ENCODE measurements at regions not wholly inside any gene's neighbourhood (a gene's known extent, or its start where the extent isn't known, plus 50 kb on each side); places are given as distances from the start of the nearest gene placed in this dataset.
"Not testable (repeated sequence)": the region's sequence is repeated elsewhere in the genome, so short reads cannot be mapped to it uniquely, and the experiment has no call there.

GRCh38 chr13:34349091-34349722 lies 531.3 kb downstream of the RFC3 start:
- DNase-seq (ENCODE audit: extremely low read depth in 1 of 2, low read depth in 1 of 2) = no peak

GRCh38 chr13:34350671-34351070 lies 532.7 kb downstream of the RFC3 start:
- DNase-seq (ENCODE audit: extremely low read depth in 1 of 2, low read depth in 1 of 2) = no peak

DNA sequence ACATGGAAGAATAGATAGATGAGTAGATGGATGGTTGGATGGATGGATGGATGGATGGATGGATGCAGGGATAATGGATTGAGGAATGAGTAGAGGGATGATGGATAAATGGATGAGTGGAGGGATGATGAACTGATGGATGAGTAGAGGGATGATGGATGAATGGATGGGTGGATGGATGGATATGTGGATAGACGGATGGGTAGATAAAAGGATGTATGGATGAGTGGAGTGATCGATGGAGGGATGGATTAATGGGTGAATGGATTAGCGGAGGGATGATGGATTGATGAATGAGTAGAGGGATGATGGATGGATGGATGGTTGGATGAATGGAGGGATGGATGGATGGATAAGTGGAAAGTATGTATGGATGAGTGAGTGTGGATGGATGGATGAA lies 533.2 kb downstream of the RFC3 start:
- no peak for DNase-seq (ENCODE audit: extremely low read depth in 1 of 2, low read depth in 1 of 2)

DNA sequence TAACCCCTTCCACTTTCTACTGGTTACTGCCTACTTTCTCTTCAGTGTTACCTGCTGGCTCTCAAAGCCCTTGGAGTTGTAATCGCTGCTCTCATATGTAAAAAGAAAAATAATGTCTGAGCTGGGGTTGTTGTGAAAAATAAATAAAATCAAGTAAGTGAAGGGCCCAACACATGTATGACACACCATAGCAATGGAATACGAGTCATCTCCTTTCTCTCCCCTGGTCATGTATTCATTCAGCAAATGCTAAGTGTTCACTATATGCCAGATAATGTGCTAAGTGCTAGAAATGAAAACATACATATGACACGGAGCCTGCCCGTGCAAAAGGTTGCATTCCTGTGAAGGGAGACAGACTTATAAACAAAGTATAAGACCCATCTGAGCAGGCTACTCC lies 535.0 kb downstream of the RFC3 start:
- DNase-seq (ENCODE audit: extremely low read depth in 1 of 2, low read depth in 1 of 2) = no peak

DNA sequence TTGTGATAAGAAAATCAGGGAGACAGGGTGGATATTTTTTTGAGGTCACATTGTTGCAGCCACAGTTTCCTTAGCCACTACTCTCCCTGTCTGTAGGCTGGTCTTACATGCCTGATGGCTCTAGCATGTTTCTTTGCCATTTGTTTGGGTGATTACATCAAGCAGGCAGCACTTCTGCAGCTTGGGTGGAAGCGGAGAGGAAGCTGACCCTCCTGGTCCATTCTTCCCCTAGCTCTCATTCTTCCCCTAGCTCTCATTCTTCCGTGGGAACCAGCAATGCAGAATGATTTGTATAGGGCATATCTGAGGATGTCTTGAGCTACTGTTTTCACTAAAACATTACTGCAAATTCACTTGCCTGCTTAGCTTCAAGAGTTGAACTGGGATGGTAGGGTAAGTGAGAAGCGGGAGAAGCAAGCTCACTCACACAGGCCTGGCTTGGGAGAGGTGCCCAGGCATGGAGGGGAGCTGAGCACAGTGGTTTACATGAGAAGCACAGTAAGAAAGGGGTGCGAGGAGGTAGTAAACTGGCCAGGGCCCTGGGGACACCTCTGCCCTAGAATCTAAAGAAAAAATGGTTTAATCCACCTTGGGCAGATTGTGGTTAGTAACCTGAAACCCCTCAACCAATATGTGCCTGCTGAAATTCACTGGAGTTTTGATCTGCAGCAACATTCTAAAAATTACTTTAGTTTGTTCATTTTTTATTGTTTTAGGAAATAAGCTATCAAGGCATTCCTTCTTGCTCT lies 538.9 kb downstream of the RFC3 start:
- DNase-seq (ENCODE audit: extremely low read depth in 1 of 2, low read depth in 1 of 2) = no peak

- no peak for DNase-seq (ENCODE audit: extremely low read depth in 1 of 2, low read depth in 1 of 2)
Measured at GRCh38 chr13:34357435-34358232, 539.7 kb downstream of the RFC3 start.

GRCh38 chr13:34358811-34359513 lies 541.0 kb downstream of the RFC3 start:
- DNase-seq (ENCODE audit: extremely low read depth in 1 of 2, low read depth in 1 of 2) = no peak

GRCh38 chr13:34360702-34361101 lies 542.8 kb downstream of the RFC3 start:
- no peak for DNase-seq (ENCODE audit: extremely low read depth in 1 of 2, low read depth in 1 of 2)

- no peak for DNase-seq (ENCODE audit: extremely low read depth in 1 of 2, low read depth in 1 of 2)
Measured at GRCh38 chr13:34361560-34361959, 543.6 kb downstream of the RFC3 start.

DNA sequence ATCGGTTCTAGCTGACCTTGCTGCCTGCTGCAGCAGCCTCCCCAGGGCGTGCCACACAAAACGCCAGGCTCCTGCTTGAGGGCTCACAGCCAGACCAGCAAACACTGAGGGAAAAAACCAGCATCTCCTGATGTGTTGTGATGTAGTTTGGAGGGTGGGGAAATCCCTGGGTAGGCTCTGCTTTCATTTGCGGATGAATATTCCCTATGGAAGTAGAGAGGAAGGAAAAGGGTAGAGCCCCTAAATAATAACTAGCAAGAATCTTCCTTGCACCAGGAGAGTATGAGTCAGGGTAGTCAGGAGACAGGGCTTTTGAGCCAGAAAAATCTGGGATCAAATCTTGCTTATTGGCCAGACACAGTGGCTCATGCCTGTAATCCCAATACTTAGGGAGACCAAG lies 545.3 kb downstream of the RFC3 start:
- no peak for DNase-seq (ENCODE audit: extremely low read depth in 1 of 2, low read depth in 1 of 2)

DNA sequence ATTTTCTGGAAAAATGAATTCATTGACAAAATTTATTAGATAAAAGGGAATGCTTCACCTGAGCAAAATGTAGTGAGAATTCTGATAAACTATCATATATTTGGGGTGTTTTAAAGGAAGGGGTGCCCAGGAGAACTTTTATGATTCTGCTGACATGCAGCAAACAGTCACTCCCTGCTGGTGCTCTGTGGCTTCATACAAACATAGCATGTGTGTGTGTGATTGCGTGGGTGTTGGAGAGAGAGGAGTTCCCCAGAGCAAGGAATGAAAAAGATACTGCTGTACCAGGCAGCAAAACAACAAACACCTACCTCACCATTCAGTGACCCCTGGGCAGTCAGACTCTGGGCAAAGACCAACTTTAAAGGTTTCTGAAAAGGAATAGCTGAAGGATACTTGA lies 546.7 kb downstream of the RFC3 start:
- no peak for DNase-seq (ENCODE audit: extremely low read depth in 1 of 2, low read depth in 1 of 2)

DNA sequence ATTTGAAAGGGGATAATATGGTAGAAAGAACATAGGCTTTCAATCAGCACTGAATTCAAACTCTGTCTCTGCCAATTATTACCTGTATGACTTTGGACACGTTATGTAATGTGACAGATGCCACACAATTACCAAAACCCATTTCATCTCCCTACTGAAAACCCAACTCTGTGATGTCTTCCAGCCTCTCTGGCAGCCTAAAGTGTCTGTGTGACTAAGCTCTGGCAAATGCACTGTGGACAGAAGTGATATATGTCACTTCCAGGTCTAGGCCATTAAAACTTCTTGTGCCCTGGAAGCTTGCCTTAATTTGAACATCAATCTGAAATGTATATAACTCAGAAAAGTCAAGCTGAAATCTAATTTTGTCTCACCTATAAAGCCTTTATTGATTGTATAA lies 552.0 kb downstream of the RFC3 start:
- no peak for DNase-seq (ENCODE audit: extremely low read depth in 1 of 2, low read depth in 1 of 2)

DNA sequence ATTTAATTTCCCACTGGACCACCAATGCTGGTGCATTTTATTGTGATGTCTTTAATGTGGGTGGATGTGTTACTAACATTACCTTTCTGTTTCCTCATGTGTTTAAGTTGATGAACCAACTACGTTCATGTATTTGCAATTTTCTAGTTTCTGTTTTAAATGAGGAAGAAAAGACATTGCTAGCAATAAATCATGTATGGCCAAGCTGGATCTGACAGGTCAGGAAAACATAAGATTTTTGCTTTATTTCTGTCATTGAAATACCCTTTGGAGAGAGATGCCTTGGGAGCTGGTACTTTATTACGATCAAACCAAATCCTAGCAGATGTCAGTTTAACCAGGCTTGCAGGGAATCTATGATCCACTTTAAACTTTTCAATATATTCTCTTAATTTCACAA lies 553.2 kb downstream of the RFC3 start:
- DNase-seq (ENCODE audit: extremely low read depth in 1 of 2, low read depth in 1 of 2) = no peak

- no peak for DNase-seq (ENCODE audit: extremely low read depth in 1 of 2, low read depth in 1 of 2)
Measured at GRCh38 chr13:34371645-34372395, 553.9 kb downstream of the RFC3 start.

- DNase-seq (ENCODE audit: extremely low read depth in 1 of 2, low read depth in 1 of 2) = no peak
Measured at GRCh38 chr13:34372581-34372980, 554.6 kb downstream of the RFC3 start.

DNA sequence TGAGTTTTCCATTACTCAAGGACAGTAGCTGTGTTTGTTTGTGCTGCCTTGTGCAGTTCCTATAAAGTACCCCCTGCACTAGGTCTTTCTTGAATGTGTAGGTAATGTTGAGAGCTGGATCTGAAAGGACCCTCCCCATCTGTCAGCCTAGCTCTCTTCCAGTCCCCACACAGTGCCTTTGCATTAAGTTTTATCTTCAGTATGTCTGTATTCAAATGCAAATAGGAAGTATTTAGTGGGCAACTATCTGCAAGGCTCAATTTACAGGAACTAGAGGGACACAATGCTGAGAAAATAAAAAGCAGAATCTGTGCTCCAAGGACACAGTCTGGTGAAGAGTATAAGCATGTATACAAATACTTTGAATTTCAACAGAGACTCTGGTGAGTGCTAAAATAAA lies 558.5 kb downstream of the RFC3 start:
- DNase-seq (ENCODE audit: extremely low read depth in 1 of 2, low read depth in 1 of 2) = no peak

GRCh38 chr13:34381228-34381627 lies 560.8 kb upstream of the NBEA start:
- no peak for DNase-seq (ENCODE audit: extremely low read depth in 1 of 2, low read depth in 1 of 2)

GRCh38 chr13:34383728-34384127 lies 558.3 kb upstream of the NBEA start:
- DNase-seq (ENCODE audit: extremely low read depth in 1 of 2, low read depth in 1 of 2) = no peak

DNA sequence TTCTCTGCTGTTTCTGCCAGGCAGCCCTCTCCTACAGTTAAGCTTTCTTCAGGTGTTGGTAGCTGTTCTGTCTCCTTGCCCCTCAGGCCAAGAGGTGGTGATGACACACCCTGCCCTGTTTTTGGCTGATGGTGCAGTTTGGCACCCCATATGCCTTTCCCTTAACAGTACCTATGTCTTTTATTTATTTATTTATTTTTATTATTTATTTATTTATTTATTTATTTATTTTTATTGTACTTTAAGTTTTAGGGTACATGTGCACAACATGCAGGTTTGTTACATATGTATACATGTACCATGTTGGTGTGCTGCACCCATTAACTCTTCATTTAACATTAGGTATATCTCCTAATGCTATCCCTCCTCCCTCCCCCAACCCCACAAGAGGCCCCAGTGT lies 555.8 kb upstream of the NBEA start:
- DNase-seq (ENCODE audit: extremely low read depth in 1 of 2, low read depth in 1 of 2) = not testable (repeated sequence)

GRCh38 chr13:34391076-34391475 lies 551.0 kb upstream of the NBEA start:
- DNase-seq (ENCODE audit: extremely low read depth in 1 of 2, low read depth in 1 of 2) = no peak

DNA sequence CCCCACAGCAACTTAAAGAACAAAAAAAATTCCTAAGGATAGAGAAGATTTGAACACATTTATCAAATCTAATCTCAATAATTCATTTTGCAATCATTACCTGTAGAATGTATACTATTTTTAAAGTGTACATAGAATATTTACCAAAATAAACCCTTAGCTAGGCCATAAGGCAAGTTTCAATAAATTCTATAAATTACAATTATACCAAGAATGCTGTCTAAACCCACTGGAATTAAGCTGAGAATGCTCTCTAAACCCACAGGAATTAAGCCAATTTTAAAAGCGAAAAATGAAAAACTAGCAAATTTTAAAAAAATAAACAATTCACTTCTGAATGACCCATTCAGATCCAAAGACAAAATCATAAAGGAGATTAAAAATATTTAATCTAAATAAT lies 540.4 kb upstream of the NBEA start:
- no peak for DNase-seq (ENCODE audit: extremely low read depth in 1 of 2, low read depth in 1 of 2)

All from stimulated activated CD8-positive, alpha-beta memory T cell treated with anti-CD3 and anti-CD28 coated beads, Interleukin-7, amount 100 ng/mL, for 48 hours (primary cell).